ENCODE measurements at regions not wholly inside any gene's neighbourhood (a gene's known extent, or its start where the extent isn't known, plus 50 kb on each side); places are given as distances from the start of the nearest gene placed in this dataset.
"Not testable (repeated sequence)": the region's sequence is repeated elsewhere in the genome, so short reads cannot be mapped to it uniquely, and the experiment has no call there.

GRCh38 chr13:88246239-88246638 is 575.1 kb downstream of the SLITRK5 start:
- Mint-ChIP-seq H3K27ac (no peak overlapping the region), H3K36me3 (ENCODE audit: low read depth) (no peaks in the 10 kb centered on the region), H3K4me1 (no peaks in the 10 kb centered on the region), H3K27me3 (no peaks in the 10 kb centered on the region), H3K4me3 (no peak overlapping the region)
- ATAC-seq (no peak), DNase-seq (no peak)
- no peaks in the 10 kb centered on the region for H3K9me3 ChIP-seq (ENCODE audit: control insufficient read depth, low read length, poor library complexity, severe bottlenecking)

- no peaks in the 10 kb centered on the region for H3K27me3 Mint-ChIP-seq
- no peaks in the 10 kb centered on the region for H3K4me1 Mint-ChIP-seq
- no peaks in the 10 kb centered on the region for H3K36me3 Mint-ChIP-seq (ENCODE audit: low read depth)
- DNase-seq, result no peak
- ATAC-seq, result no peak
- H3K27ac Mint-ChIP-seq, result no peak overlapping the region
- no peaks in the 10 kb centered on the region for H3K9me3 ChIP-seq (ENCODE audit: control insufficient read depth, low read length, poor library complexity, severe bottlenecking)
- no peak overlapping the region for H3K4me3 Mint-ChIP-seq
Measured at GRCh38 chr13:88248393-88248792, 577.2 kb downstream of the SLITRK5 start.

- ATAC-seq (no peak), DNase-seq (no peak)
- no peaks in the 10 kb centered on the region for H3K36me3 Mint-ChIP-seq (ENCODE audit: low read depth)
- H3K4me3 Mint-ChIP-seq, result no peak overlapping the region
- H3K27ac Mint-ChIP-seq, result no peak overlapping the region
- H3K4me1 Mint-ChIP-seq, result no peaks in the 10 kb centered on the region
- H3K9me3 ChIP-seq (ENCODE audit: control insufficient read depth, low read length, poor library complexity, severe bottlenecking), result no peaks in the 10 kb centered on the region
- no peaks in the 10 kb centered on the region for H3K27me3 Mint-ChIP-seq
Measured at GRCh38 chr13:88257706-88258105, 586.5 kb downstream of the SLITRK5 start.

GRCh38 chr13:88263808-88264207 is 592.6 kb downstream of the SLITRK5 start:
- ATAC-seq, result no peak
- H3K27me3 Mint-ChIP-seq, result no peaks in the 10 kb centered on the region
- H3K9me3 ChIP-seq (ENCODE audit: control insufficient read depth, low read length, poor library complexity, severe bottlenecking), result no peaks in the 10 kb centered on the region
- DNase-seq, result no peak
- H3K27ac Mint-ChIP-seq, result no peak overlapping the region
- H3K4me3 Mint-ChIP-seq, result no peak overlapping the region
- H3K4me1 Mint-ChIP-seq, result no peaks in the 10 kb centered on the region
- H3K36me3 Mint-ChIP-seq (ENCODE audit: low read depth), result no peaks in the 10 kb centered on the region

- no peak overlapping the region for H3K27ac Mint-ChIP-seq
- no peaks in the 10 kb centered on the region for H3K4me1 Mint-ChIP-seq
- H3K36me3 Mint-ChIP-seq (ENCODE audit: low read depth), result no peaks in the 10 kb centered on the region
- no peaks in the 10 kb centered on the region for H3K9me3 ChIP-seq (ENCODE audit: control insufficient read depth, low read length, poor library complexity, severe bottlenecking)
- H3K4me3 Mint-ChIP-seq, result no peak overlapping the region
- ATAC-seq (no peak), DNase-seq (no peak)
- H3K27me3 Mint-ChIP-seq, result no peaks in the 10 kb centered on the region
Measured at GRCh38 chr13:88281841-88282240, 610.7 kb downstream of the SLITRK5 start.

- Mint-ChIP-seq H3K36me3 (ENCODE audit: low read depth) (no peaks in the 10 kb centered on the region), H3K4me3 (no peak overlapping the region), H3K27me3 (no peaks in the 10 kb centered on the region), H3K4me1 (no peaks in the 10 kb centered on the region), H3K27ac (no peak overlapping the region)
- DNase-seq (no peak), ATAC-seq (no peak)
- no peaks in the 10 kb centered on the region for H3K9me3 ChIP-seq (ENCODE audit: control insufficient read depth, low read length, poor library complexity, severe bottlenecking)
Measured at GRCh38 chr13:88285329-88285728, 614.2 kb downstream of the SLITRK5 start.

- H3K27me3 Mint-ChIP-seq, result no peaks in the 10 kb centered on the region
- no peak overlapping the region for H3K27ac Mint-ChIP-seq
- no peaks in the 10 kb centered on the region for H3K36me3 Mint-ChIP-seq (ENCODE audit: low read depth)
- H3K4me3 Mint-ChIP-seq, result no peak overlapping the region
- no peaks in the 10 kb centered on the region for H3K9me3 ChIP-seq (ENCODE audit: control insufficient read depth, low read length, poor library complexity, severe bottlenecking)
- H3K4me1 Mint-ChIP-seq, result no peaks in the 10 kb centered on the region
- ATAC-seq (no peak), DNase-seq (no peak)
Measured at GRCh38 chr13:88288326-88288725, 617.2 kb downstream of the SLITRK5 start.

GRCh38 chr13:88291731-88292130 is 620.6 kb downstream of the SLITRK5 start:
- not testable (repeated sequence) for H3K9me3 ChIP-seq (ENCODE audit: control insufficient read depth, low read length, poor library complexity, severe bottlenecking); H3K36me3 Mint-ChIP-seq (ENCODE audit: low read depth); H3K27ac Mint-ChIP-seq; H3K4me1 Mint-ChIP-seq; H3K4me3 Mint-ChIP-seq; H3K27me3 Mint-ChIP-seq; ATAC-seq
- peak in 1 of 3 donors; percentile 8 for DNase-seq

- Mint-ChIP-seq H3K36me3 (ENCODE audit: low read depth) (no peaks in the 10 kb centered on the region), H3K4me1 (no peaks in the 10 kb centered on the region)
Measured at GRCh38 chr13:88294368-88294767, 623.2 kb downstream of the SLITRK5 start.

GRCh38 chr13:88303157-88303556 is 632.0 kb downstream of the SLITRK5 start:
- Mint-ChIP-seq H3K27me3 (no peaks in the 10 kb centered on the region), H3K4me3 (no peak overlapping the region), H3K27ac (no peak overlapping the region), H3K36me3 (ENCODE audit: low read depth) (no peaks in the 10 kb centered on the region), H3K4me1 (no peaks in the 10 kb centered on the region)
- no peak for DNase-seq
- no peaks in the 10 kb centered on the region for H3K9me3 ChIP-seq (ENCODE audit: control insufficient read depth, low read length, poor library complexity, severe bottlenecking)
- no peak for ATAC-seq

More at GRCh38 chr13:88294368-88294767, 623.2 kb downstream of the SLITRK5 start:
- no peaks in the 10 kb centered on the region for H3K9me3 ChIP-seq (ENCODE audit: control insufficient read depth, low read length, poor library complexity, severe bottlenecking)
- DNase-seq (no peak), ATAC-seq (no peak)
- no peak overlapping the region for H3K4me3 Mint-ChIP-seq
- no peak overlapping the region for H3K27ac Mint-ChIP-seq
- no peaks in the 10 kb centered on the region for H3K27me3 Mint-ChIP-seq

- H3K9me3 ChIP-seq (ENCODE audit: control insufficient read depth, low read length, poor library complexity, severe bottlenecking), result no peaks in the 10 kb centered on the region
- no peak overlapping the region for H3K27ac Mint-ChIP-seq
- DNase-seq (no peak), ATAC-seq (no peak)
- H3K4me3 Mint-ChIP-seq, result no peak overlapping the region
- no peaks in the 10 kb centered on the region for H3K27me3 Mint-ChIP-seq
- H3K4me1 Mint-ChIP-seq, result no peaks in the 10 kb centered on the region
- H3K36me3 Mint-ChIP-seq (ENCODE audit: low read depth), result no peaks in the 10 kb centered on the region
Measured at GRCh38 chr13:88303605-88304004, 632.4 kb downstream of the SLITRK5 start.

GRCh38 chr13:88314496-88314895 is 643.3 kb downstream of the SLITRK5 start:
- no peaks in the 10 kb centered on the region for H3K36me3 Mint-ChIP-seq (ENCODE audit: low read depth)

GRCh38 chr13:88329066-88329465 is 657.9 kb downstream of the SLITRK5 start:
- Mint-ChIP-seq H3K27ac (no peak overlapping the region), H3K4me1 (no peaks in the 10 kb centered on the region), H3K4me3 (no peak overlapping the region), H3K27me3 (no peaks in the 10 kb centered on the region), H3K36me3 (ENCODE audit: low read depth) (no peaks in the 10 kb centered on the region)
- H3K9me3 ChIP-seq (ENCODE audit: control insufficient read depth, low read length, poor library complexity, severe bottlenecking), result no peaks in the 10 kb centered on the region
- no peak for ATAC-seq
- DNase-seq, result no peak

More at GRCh38 chr13:88314496-88314895, 643.3 kb downstream of the SLITRK5 start:
- Mint-ChIP-seq H3K27me3 (no peaks in the 10 kb centered on the region), H3K27ac (no peak overlapping the region), H3K4me1 (no peaks in the 10 kb centered on the region), H3K4me3 (no peak overlapping the region)
- no peak for ATAC-seq
- H3K9me3 ChIP-seq (ENCODE audit: control insufficient read depth, low read length, poor library complexity, severe bottlenecking), result no peaks in the 10 kb centered on the region
- no peak for DNase-seq

GRCh38 chr13:88339271-88339741 is 668.1 kb downstream of the SLITRK5 start:
- H3K27me3 Mint-ChIP-seq, result no peaks in the 10 kb centered on the region
- no peak for ATAC-seq
- H3K36me3 Mint-ChIP-seq (ENCODE audit: low read depth), result no peaks in the 10 kb centered on the region
- H3K4me1 Mint-ChIP-seq, result no peaks in the 10 kb centered on the region
- DNase-seq, result no peak
- H3K4me3 Mint-ChIP-seq, result no peak overlapping the region
- no peaks in the 10 kb centered on the region for H3K9me3 ChIP-seq (ENCODE audit: control insufficient read depth, low read length, poor library complexity, severe bottlenecking)
- no peak overlapping the region for H3K27ac Mint-ChIP-seq

All from T-helper 17 cell (primary cell).